Activated T-cell treated with anti-CD3 and anti-CD28 coated beads, Interleukin-2, amount 50 U/mL, for 72 hours (primary cell): ENCODE measurements at regions not wholly inside any gene's neighbourhood (a gene's known extent, or its start where the extent isn't known, plus 50 kb on each side); places are given as distances from the start of the nearest gene placed in this dataset.

ENCODE experiments used
- ATAC-seq, 2 donors: fragments of 150-1000 bp; cut with Tn5 transposase; replicated peaks in 1 of 2; 2 replicates each; pipeline ENCODE4 v1.10.0; 2021; ENCODE audit warnings: moderate library complexity in 2 of 2, mild to moderate bottlenecking in 1 of 2
- DNase-seq, 2 donors: peaks; one replicate each; pipeline ENCODE4 v3.0.0; 2021 to 2022; ENCODE audit warnings: mixed read lengths in 1 of 2
- H3K27ac Mint-ChIP-seq: one replicate; pipeline ENCODE4 v1.8.0; 2022; ENCODE audit warnings: mild to moderate bottlenecking, moderate library complexity, mixed read lengths
- H3K27me3 Mint-ChIP-seq: one replicate; pipeline ENCODE4 v1.8.0; 2022; ENCODE audit warnings: low read depth, mixed read lengths
- H3K36me3 Mint-ChIP-seq, 2 donors: one replicate each; pipeline ENCODE4 v1.8.0; 2022; ENCODE audit warnings: mixed read lengths in 2 of 2, mild to moderate bottlenecking in 1 of 2; ENCODE audit not compliant: insufficient read depth in 2 of 2
- H3K4me1 Mint-ChIP-seq: one replicate; pipeline ENCODE4 v1.8.0; 2022; ENCODE audit warnings: low read depth, mixed read lengths
- H3K4me3 Mint-ChIP-seq, 2 donors: one replicate each; pipeline ENCODE4 v1.8.0; 2022; ENCODE audit warnings: mild to moderate bottlenecking in 2 of 2, mixed read lengths in 2 of 2, moderate library complexity in 2 of 2
- H3K9me3 Mint-ChIP-seq, 2 donors: one replicate each; pipeline ENCODE4 v1.8.0; 2022; ENCODE audit warnings: mixed read lengths in 2 of 2

DNA sequence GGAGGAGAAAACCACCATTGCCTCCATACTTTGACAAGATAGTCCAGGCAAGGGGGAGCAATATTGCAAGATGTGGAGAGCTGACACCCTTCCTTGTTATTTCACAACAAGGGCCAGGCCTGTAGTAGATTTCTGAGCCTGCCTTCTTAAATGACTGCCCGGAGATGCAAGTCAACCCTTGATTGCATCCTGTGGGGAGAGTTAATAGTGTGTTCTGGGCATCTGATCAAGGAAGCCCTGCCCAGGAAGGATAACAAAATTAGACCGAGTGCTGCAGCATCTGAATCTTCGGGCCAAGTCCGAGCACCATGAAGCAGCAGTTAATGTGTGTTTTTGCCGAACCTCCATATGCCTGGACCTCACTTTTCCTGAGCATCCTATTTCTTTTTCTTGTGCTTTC, 382.3 kb downstream of the PRDM2 start:
- no peak for DNase-seq
- Mint-ChIP-seq H3K4me3 (no peak overlapping the region), H3K9me3 (no peaks in the 10 kb centered on the region), H3K36me3 (no peaks in the 10 kb centered on the region), H3K27ac (no peak overlapping the region), H3K4me1 (no peaks in the 10 kb centered on the region), H3K27me3 (no peaks in the 10 kb centered on the region)
- no peak for ATAC-seq

GRCh38 chr1:14083277-14083676, 383.3 kb downstream of the PRDM2 start:
- Mint-ChIP-seq H3K36me3 (no peaks in the 10 kb centered on the region), H3K4me3 (no peak overlapping the region), H3K4me1 (no peaks in the 10 kb centered on the region), H3K9me3 (no peaks in the 10 kb centered on the region), H3K27me3 (no peaks in the 10 kb centered on the region), H3K27ac (no peak overlapping the region)
- DNase-seq (no peak), ATAC-seq (no peak)

GRCh38 chr1:14083706-14084105, 383.7 kb downstream of the PRDM2 start:
- Mint-ChIP-seq H3K4me1 (no peaks in the 10 kb centered on the region), H3K9me3 (no peaks in the 10 kb centered on the region), H3K27me3 (no peaks in the 10 kb centered on the region), H3K4me3 (no peak overlapping the region), H3K36me3 (no peaks in the 10 kb centered on the region), H3K27ac (no peak overlapping the region)
- DNase-seq: no peak
- no peak for ATAC-seq

GRCh38 chr1:14090062-14090461, 390.1 kb downstream of the PRDM2 start:
- H3K36me3 Mint-ChIP-seq: peaks cover 0 to 8% of the 10 kb centered on the region in 2 donors
- DNase-seq: no peak
- ATAC-seq: no peak
- H3K4me1 Mint-ChIP-seq: no peaks in the 10 kb centered on the region
- H3K9me3 Mint-ChIP-seq: peaks cover 2 to 5% of the 10 kb centered on the region in 2 donors
- no peak overlapping the region for H3K27ac Mint-ChIP-seq
- no peaks in the 10 kb centered on the region for H3K27me3 Mint-ChIP-seq
- H3K4me3 Mint-ChIP-seq: no peak overlapping the region

- H3K27me3 Mint-ChIP-seq: no peaks in the 10 kb centered on the region
- no peak for ATAC-seq
These were observed 390.5 kb downstream of the PRDM2 start for GRCh38 chr1:14090531-14090930.

DNA sequence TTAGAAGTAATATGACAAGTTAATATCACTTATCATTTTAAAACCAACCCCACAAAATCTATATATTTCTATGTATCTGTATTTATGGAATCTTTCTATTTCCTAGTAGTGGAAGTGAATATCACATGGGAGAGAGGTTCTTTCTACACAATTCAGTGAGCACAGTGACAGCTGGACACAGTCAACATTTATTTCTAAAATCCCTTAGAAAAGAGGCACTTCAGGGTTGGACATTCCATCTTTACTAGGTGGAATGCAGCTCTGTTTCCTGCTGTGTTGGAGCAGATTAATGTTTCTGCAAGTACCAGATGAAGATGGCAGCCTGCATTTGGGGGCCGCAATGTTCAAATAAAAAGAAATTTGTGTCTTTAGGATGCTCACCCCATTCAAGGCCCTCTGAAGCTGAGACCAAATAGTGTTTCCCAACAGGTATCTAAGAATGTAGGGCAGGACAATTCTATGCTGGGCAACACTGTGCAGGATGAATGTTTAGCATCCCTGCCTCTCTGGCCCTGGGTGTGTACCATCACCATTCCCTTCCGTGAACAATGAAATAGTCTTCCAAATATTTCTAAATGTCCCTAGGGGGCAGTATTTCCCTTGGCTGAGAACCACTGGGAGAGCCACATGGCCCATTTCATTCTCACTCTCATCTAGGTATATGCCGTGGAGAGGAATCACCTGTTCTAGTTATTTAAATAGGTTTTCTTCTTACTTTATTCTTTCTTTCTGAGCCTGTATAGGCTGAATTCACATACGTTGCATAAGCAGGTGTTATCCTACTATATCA, 394.8 kb downstream of the PRDM2 start:
- DNase-seq (no peak), ATAC-seq (no peak)
- no peaks in the 10 kb centered on the region for H3K4me1 Mint-ChIP-seq
- H3K4me3 Mint-ChIP-seq: no peak overlapping the region
- H3K27me3 Mint-ChIP-seq: peaks cover 8% of the 10 kb centered on the region
- H3K27ac Mint-ChIP-seq: no peak overlapping the region
- H3K9me3 Mint-ChIP-seq: peaks cover 2 to 5% of the 10 kb centered on the region in 2 donors
- H3K36me3 Mint-ChIP-seq: peaks cover 0 to 8% of the 10 kb centered on the region in 2 donors

More at GRCh38 chr1:14090531-14090930, 390.5 kb downstream of the PRDM2 start:
- H3K9me3 Mint-ChIP-seq: peaks cover 2 to 5% of the 10 kb centered on the region in 2 donors
- DNase-seq: no peak
- peaks cover 0 to 8% of the 10 kb centered on the region in 2 donors for H3K36me3 Mint-ChIP-seq
- H3K27ac Mint-ChIP-seq: no peak overlapping the region
- H3K4me1 Mint-ChIP-seq: no peaks in the 10 kb centered on the region
- no peak overlapping the region for H3K4me3 Mint-ChIP-seq

- no peak for ATAC-seq
These were observed 398.4 kb downstream of the PRDM2 start for GRCh38 chr1:14098294-14098913.

DNA sequence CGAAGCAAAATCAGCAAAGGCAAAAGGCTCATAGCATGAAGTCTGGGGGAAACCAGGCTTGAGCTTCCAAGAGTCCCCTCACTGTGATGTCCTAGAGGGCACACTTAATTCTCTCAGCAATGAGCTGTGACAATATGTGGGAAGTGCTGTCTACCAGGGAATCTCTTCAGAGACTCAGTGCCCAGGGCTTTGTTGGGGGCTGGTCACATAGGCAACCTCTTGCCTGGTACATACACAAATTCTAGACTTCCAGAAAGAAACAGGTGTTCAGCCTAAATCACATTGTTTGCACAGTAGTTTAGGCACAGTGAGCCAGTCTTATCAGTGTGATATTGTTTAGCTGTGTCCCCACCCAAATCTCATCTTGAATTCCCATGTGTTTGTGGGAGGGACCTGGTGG, 400.5 kb downstream of the PRDM2 start:
- Mint-ChIP-seq H3K9me3 (no peaks in the 10 kb centered on the region), H3K4me3 (no peak overlapping the region), H3K27me3 (peaks cover 13% of the 10 kb centered on the region), H3K4me1 (no peaks in the 10 kb centered on the region), H3K36me3 (no peaks in the 10 kb centered on the region), H3K27ac (no peak overlapping the region)
- no peak for ATAC-seq
- DNase-seq: no peak

More at GRCh38 chr1:14098294-14098913, 398.4 kb downstream of the PRDM2 start:
- Mint-ChIP-seq H3K27ac (no peak overlapping the region), H3K36me3 (no peaks in the 10 kb centered on the region), H3K4me3 (no peak overlapping the region), H3K4me1 (no peaks in the 10 kb centered on the region), H3K27me3 (peaks cover 13% of the 10 kb centered on the region), H3K9me3 (no peaks in the 10 kb centered on the region)
- no peak for DNase-seq

DNA sequence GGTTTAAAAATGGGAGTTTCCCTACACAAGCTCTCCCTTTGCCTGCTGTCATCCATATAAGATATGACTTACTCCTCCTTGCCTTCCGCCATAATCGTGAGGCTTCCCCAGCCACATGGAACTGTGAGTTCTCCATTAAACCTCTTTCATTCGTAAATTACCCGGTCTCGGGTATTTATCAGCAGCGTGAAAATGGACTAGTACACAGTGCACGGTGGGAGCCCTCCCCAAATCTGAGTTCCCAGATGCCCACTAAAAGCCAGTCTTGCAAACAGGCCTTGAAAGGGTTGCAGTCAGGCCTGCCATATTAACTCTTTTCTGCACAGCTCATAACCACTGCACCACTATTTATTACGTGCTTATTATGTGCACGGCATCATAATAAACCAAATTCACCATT, 400.9 kb downstream of the PRDM2 start:
- no peaks in the 10 kb centered on the region for H3K9me3 Mint-ChIP-seq

DNA sequence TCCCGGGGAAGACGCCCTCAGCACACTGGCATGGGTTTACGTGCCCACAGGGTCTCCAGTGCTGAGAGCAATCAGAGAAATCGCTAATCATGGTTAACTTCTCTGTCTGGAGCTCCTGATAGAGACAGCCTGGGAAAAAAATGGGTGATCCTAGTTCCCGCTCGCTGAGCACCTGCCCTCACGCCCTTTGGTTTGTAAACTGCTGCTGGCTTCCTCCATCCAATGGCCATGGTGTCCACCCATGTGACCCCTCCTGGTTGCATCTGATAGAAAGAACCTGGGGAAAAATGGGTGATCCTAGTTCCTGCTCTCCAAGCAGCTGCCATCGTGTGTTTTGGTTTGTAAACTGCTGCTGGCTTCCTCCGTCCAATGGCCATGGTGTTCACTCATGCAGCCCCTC, 402.2 kb downstream of the PRDM2 start:
- Mint-ChIP-seq H3K9me3 (no peaks in the 10 kb centered on the region), H3K27ac (no peak overlapping the region), H3K36me3 (no peaks in the 10 kb centered on the region), H3K27me3 (peaks cover 6% of the 10 kb centered on the region), H3K4me1 (no peaks in the 10 kb centered on the region), H3K4me3 (no peak overlapping the region)
- no peak for DNase-seq
- ATAC-seq: no peak

More for the DNA sequence above, 400.9 kb downstream of the PRDM2 start:
- Mint-ChIP-seq H3K4me3 (no peak overlapping the region), H3K27ac (no peak overlapping the region), H3K36me3 (no peaks in the 10 kb centered on the region), H3K27me3 (peaks cover 13% of the 10 kb centered on the region), H3K4me1 (no peaks in the 10 kb centered on the region)
- no peak for DNase-seq
- ATAC-seq: no peak

- H3K9me3 Mint-ChIP-seq: no peaks in the 10 kb centered on the region
- H3K27me3 Mint-ChIP-seq: peaks cover 5% of the 10 kb centered on the region
- no peak for DNase-seq
- no peak for ATAC-seq
- no peak overlapping the region for H3K27ac Mint-ChIP-seq
- no peaks in the 10 kb centered on the region for H3K36me3 Mint-ChIP-seq
- H3K4me3 Mint-ChIP-seq: no peak overlapping the region
- H3K4me1 Mint-ChIP-seq: no peaks in the 10 kb centered on the region
These were observed 404.0 kb downstream of the PRDM2 start for GRCh38 chr1:14103878-14104430.

DNA sequence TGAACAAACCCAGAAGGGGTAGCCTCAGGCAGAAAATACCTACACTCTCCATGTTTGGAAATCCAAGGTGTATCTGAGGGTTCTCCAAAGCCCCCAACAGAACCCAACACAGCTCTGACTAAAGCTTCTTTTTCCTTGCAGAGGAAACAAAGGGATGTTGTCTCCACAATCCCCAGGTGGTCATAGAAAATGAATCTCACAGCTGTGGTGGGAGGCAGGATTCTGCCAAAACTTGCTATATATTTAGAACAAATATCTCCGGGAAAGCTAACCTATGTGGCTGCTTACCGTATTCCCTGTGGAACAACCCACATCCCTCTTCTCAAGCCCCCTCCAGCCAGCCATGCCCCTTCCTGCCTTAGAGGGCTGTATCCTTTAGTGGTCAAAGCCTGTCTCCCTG, 406.1 kb downstream of the PRDM2 start:
- H3K27me3 Mint-ChIP-seq: peaks cover under 1% of the 10 kb centered on the region
- no peak for ATAC-seq
- no peak for DNase-seq
- no peaks in the 10 kb centered on the region for H3K9me3 Mint-ChIP-seq
- H3K4me3 Mint-ChIP-seq: no peak overlapping the region
- no peaks in the 10 kb centered on the region for H3K4me1 Mint-ChIP-seq
- no peak overlapping the region for H3K27ac Mint-ChIP-seq
- H3K36me3 Mint-ChIP-seq: no peaks in the 10 kb centered on the region

- DNase-seq: no peak
- Mint-ChIP-seq H3K27ac (no peak overlapping the region), H3K9me3 (no peaks in the 10 kb centered on the region), H3K4me3 (no peak overlapping the region), H3K4me1 (no peaks in the 10 kb centered on the region), H3K27me3 (no peaks in the 10 kb centered on the region), H3K36me3 (no peaks in the 10 kb centered on the region)
- no peak for ATAC-seq
These were observed 406.8 kb downstream of the PRDM2 start for GRCh38 chr1:14106679-14107313.
